HepG2 (cell line): ENCODE measurements at regions not wholly inside any gene's neighbourhood (a gene's known extent, or its start where the extent isn't known, plus 50 kb on each side); places are given as distances from the start of the nearest gene placed in this dataset.

ENCODE experiments used
- GABPA ChIP-seq, 2 experiments: IDR thresholded peaks; 2 replicates each; pipeline ENCODE4 v1.6.1; 2011 to 2016; ENCODE audit warnings: low read depth in 2 of 2, low read length in 1 of 2, missing biosample characterization in 1 of 2, missing genetic modification characterization in 1 of 2
- NR2F1 ChIP-seq, 2 experiments: fragments of 450-650 bp in 1 of 2; formaldehyde crosslinking in 1 of 2; IDR thresholded peaks; 2 replicates each; pipeline versions ENCODE4 v1.5.0 to v1.6.1; 2016 to 2020; ENCODE audit warnings: mild to moderate bottlenecking in 1 of 2, missing compliant biosample characterization in 1 of 2, missing genetic modification reagents in 1 of 2, moderate library complexity in 1 of 2
- PITX1 ChIP-seq: sonication (generic); formaldehyde crosslinking; IDR thresholded peaks from 2 replicates; pipeline ENCODE4 v1.5.1; 2020; ENCODE audit warnings: mild to moderate bottlenecking, missing genetic modification reagents
- SETDB1 ChIP-seq: sonication (generic); formaldehyde crosslinking; IDR thresholded peaks from 2 replicates; pipeline ENCODE4 v1.5.1; 2020; ENCODE audit warnings: missing genetic modification reagents, mild to moderate bottlenecking, borderline replicate concordance
- SNAI1 ChIP-seq: sonication (generic); formaldehyde crosslinking; IDR thresholded peaks from 2 replicates; pipeline ENCODE4 v1.5.0; 2020; ENCODE audit warnings: mild to moderate bottlenecking, missing genetic modification reagents, borderline replicate concordance
- ZNF317 ChIP-seq: sonication (generic); formaldehyde crosslinking; IDR thresholded peaks from 2 replicates; pipeline ENCODE4 v1.5.0; 2020; ENCODE audit warnings: mild to moderate bottlenecking, missing genetic modification reagents
- ZNF781 ChIP-seq: sonication (generic); formaldehyde crosslinking; IDR thresholded peaks from 2 replicates; pipeline ENCODE4 v1.5.1; 2020; ENCODE audit warnings: borderline replicate concordance, mild to moderate bottlenecking, missing genetic modification reagents; ENCODE audit errors: not compliant biosample characterization
- TF ChIP-seq, protein P1 (sequence below): sonication (generic); formaldehyde crosslinking; IDR thresholded peaks from 2 replicates; pipeline ENCODE4 v1.5.0; 2020; ENCODE audit warnings: missing genetic modification reagents
- TF ChIP-seq, protein P2 (sequence below): sonication (generic); formaldehyde crosslinking; IDR thresholded peaks from 2 replicates; pipeline ENCODE4 v1.5.1; 2020; ENCODE audit warnings: mild to moderate bottlenecking, moderate library complexity, missing genetic modification reagents
- TF ChIP-seq, protein P3 (sequence below): sonication (generic); formaldehyde crosslinking; IDR thresholded peaks from 2 replicates; pipeline ENCODE4 v1.8.1; 2023; ENCODE audit warnings: missing genetic modification reagents, mild to moderate bottlenecking, borderline replicate concordance
- TF ChIP-seq, protein P4 (sequence below): sonication (generic); formaldehyde crosslinking; IDR thresholded peaks from 2 replicates; pipeline ENCODE4 v1.9.0; 2021; ENCODE audit warnings: missing genetic modification reagents, borderline replicate concordance

DNA sequence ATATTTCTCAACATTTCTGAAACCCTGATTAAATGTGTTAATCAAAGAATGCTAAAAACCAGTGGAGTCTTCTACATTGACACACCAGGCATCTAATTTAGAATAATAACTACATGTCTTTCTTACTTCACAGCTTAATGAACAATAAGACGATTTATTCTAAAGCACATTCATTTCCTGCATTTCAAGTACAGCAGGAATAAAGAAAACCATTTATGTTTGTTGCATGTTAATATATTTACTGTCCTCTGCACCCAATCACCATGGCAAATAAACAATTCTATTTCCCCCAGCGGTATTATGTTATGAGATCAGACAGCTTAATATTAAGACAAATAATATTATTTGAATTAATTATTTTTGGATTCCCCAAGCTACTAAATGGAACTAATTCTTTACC is 1336.3 kb upstream of the CADM2 start (continued):
- TF ChIP-seq SNAI1 (CRISPR knock-in tag), result no peak
- TF ChIP-seq ZNF317 (CRISPR knock-in tag), result no peak
- TF ChIP-seq PITX1 (CRISPR knock-in tag), result no peak
- TF ChIP-seq SETDB1, result no peak
- TF ChIP-seq, protein P1, sequence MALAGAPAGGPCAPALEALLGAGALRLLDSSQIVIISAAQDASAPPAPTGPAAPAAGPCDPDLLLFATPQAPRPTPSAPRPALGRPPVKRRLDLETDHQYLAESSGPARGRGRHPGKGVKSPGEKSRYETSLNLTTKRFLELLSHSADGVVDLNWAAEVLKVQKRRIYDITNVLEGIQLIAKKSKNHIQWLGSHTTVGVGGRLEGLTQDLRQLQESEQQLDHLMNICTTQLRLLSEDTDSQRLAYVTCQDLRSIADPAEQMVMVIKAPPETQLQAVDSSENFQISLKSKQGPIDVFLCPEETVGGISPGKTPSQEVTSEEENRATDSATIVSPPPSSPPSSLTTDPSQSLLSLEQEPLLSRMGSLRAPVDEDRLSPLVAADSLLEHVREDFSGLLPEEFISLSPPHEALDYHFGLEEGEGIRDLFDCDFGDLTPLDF (CRISPR knock-in tag), result no peak
- TF ChIP-seq ZNF781 (CRISPR knock-in tag), result no peak
- TF ChIP-seq, protein P2, sequence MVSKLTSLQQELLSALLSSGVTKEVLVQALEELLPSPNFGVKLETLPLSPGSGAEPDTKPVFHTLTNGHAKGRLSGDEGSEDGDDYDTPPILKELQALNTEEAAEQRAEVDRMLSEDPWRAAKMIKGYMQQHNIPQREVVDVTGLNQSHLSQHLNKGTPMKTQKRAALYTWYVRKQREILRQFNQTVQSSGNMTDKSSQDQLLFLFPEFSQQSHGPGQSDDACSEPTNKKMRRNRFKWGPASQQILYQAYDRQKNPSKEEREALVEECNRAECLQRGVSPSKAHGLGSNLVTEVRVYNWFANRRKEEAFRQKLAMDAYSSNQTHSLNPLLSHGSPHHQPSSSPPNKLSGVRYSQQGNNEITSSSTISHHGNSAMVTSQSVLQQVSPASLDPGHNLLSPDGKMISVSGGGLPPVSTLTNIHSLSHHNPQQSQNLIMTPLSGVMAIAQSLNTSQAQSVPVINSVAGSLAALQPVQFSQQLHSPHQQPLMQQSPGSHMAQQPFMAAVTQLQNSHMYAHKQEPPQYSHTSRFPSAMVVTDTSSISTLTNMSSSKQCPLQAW (CRISPR knock-in tag), result no peak
- TF ChIP-seq, protein P3, sequence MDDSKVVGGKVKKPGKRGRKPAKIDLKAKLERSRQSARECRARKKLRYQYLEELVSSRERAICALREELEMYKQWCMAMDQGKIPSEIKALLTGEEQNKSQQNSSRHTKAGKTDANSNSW (CRISPR knock-in tag), result no peak
- TF ChIP-seq, protein P4, sequence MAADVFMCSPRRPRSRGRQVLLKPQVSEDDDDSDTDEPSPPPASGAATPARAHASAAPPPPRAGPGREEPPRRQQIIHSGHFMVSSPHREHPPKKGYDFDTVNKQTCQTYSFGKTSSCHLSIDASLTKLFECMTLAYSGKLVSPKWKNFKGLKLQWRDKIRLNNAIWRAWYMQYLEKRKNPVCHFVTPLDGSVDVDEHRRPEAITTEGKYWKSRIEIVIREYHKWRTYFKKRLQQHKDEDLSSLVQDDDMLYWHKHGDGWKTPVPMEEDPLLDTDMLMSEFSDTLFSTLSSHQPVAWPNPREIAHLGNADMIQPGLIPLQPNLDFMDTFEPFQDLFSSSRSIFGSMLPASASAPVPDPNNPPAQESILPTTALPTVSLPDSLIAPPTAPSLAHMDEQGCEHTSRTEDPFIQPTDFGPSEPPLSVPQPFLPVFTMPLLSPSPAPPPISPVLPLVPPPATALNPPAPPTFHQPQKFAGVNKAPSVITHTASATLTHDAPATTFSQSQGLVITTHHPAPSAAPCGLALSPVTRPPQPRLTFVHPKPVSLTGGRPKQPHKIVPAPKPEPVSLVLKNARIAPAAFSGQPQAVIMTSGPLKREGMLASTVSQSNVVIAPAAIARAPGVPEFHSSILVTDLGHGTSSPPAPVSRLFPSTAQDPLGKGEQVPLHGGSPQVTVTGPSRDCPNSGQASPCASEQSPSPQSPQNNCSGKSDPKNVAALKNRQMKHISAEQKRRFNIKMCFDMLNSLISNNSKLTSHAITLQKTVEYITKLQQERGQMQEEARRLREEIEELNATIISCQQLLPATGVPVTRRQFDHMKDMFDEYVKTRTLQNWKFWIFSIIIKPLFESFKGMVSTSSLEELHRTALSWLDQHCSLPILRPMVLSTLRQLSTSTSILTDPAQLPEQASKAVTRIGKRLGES (CRISPR knock-in tag), result no peak
- no peak for TF ChIP-seq GABPA (IDR thresholded peaks at IDR 0.05; ENCODE audit: low read depth, low read length)
- TF ChIP-seq GABPA (CRISPR knock-in tag; IDR thresholded peaks at IDR 0.05; ENCODE audit: low read depth), result no peak
- TF ChIP-seq NR2F1 (CRISPR knock-in tag; IDR thresholded peaks at IDR 0.05), result no peak
